GM12878 (cell line): ENCODE measurements at regions not wholly inside any gene's neighbourhood (a gene's known extent, or its start where the extent isn't known, plus 50 kb on each side); places are given as distances from the start of the nearest gene placed in this dataset.

Source experiments
- ATAC-seq: fragments of 200-7000 bp; cut with Tn5 transposase; 3 replicates; pipeline ENCODE4 v1.9.1; 2020; ENCODE audit warnings: mild to moderate bottlenecking, moderate library complexity
- BruUV-seq: library from RNA; stranded (reverse); fragments of 400-500 nt; replicated peaks from 2 replicates; lab custom pipeline; 2021; lab: Mats Ljungman, UMichigan
- CTCF ChIA-PET: fragments of 300-600 bp; sonication (Branson Sonifier 250); formaldehyde crosslinking; extraction: SDS; loops from one replicate; lab custom pipeline; 2021; ENCODE audit warnings: inconsistent platforms; lab: Yijun Ruan, JAX
- POLR2A ChIA-PET: fragments of 350-600 bp; formaldehyde crosslinking; extraction: SDS; loops from one replicate; lab custom pipeline; 2021; ENCODE audit warnings: inconsistent platforms; lab: Charles Lee
- RAD21 ChIA-PET: fragments of 300-600 bp; sonication (Branson Sonifier 250); formaldehyde crosslinking; loops from one replicate; lab custom pipeline; 2023; ENCODE audit warnings: antibody characterized with exemption; ENCODE audit not compliant: unreplicated experiment; lab: Charles Lee
- SMC1A ChIA-PET: fragments of 300-600 bp; sonication (Branson Sonifier 250); formaldehyde crosslinking; loops from one replicate; lab custom pipeline; 2023; ENCODE audit not compliant: unreplicated experiment, uncharacterized antibody; lab: Charles Lee
- DNase-seq: peaks from one replicate; pipeline ENCODE4 v3.0.0-alpha.2; 2011; ENCODE audit warnings: low read depth, low spot score
- FAIRE-seq: peaks from 3 replicates; lab custom pipeline; 2011; peaks lifted over from hg19 to GRCh38; lab: Jason Lieb, UNC
- H2AFZ ChIP-seq: 2 replicates; pipeline ENCODE4 v1.6.0; 2011; ENCODE audit warnings: low read depth, low read length, control low read depth; ENCODE audit not compliant: control insufficient read depth
- H3K27ac ChIP-seq: 2 replicates; pipeline ENCODE4 v1.5.1; 2011; ENCODE audit warnings: control low read depth; ENCODE audit not compliant: control insufficient read depth, insufficient read depth
- H3K27me3 ChIP-seq, 2 experiments: replicated peaks in 1 of 2; 2 replicates each; pipeline versions ENCODE4 v1.6.0 to v1.6.1; 2011; ENCODE audit warnings: low read length in 1 of 2; ENCODE audit not compliant: control insufficient read depth in 2 of 2, insufficient read depth in 2 of 2
- H3K36me3 ChIP-seq, 2 experiments: 2 replicates each; pipeline ENCODE4 v1.5.1; 2011; ENCODE audit warnings: low read length in 1 of 2; ENCODE audit not compliant: control insufficient read depth in 2 of 2, insufficient read depth in 2 of 2
- H3K4me1 ChIP-seq: 2 replicates; pipeline ENCODE4 v1.6.1; 2011; ENCODE audit warnings: mild to moderate bottlenecking, low read length, moderate library complexity, mixed read lengths; ENCODE audit not compliant: control insufficient read depth, insufficient read depth
- H3K4me2 ChIP-seq: 2 replicates; pipeline ENCODE4 v1.6.0; 2011; ENCODE audit warnings: control low read depth; ENCODE audit not compliant: control insufficient read depth, insufficient read depth
- H3K4me3 ChIP-seq: fragments of 200-600 bp; sonication (generic); 2 replicates; pipeline ENCODE4 v1.5.1; 2016
- H3K79me2 ChIP-seq: 2 replicates; pipeline ENCODE4 v1.6.0; 2011; ENCODE audit warnings: low read length; ENCODE audit not compliant: control insufficient read depth, insufficient read depth
- H3K9ac ChIP-seq: 2 replicates; pipeline ENCODE4 v1.8.0; 2011; ENCODE audit warnings: low read length, control low read depth, mixed read lengths; ENCODE audit not compliant: control insufficient read depth, insufficient read depth
- H3K9me3 ChIP-seq: replicated peaks from 3 replicates; pipeline ENCODE4 v1.5.1; 2011; ENCODE audit warnings: mild to moderate bottlenecking, low read length; ENCODE audit not compliant: control insufficient read depth, insufficient read depth
- H4K20me1 ChIP-seq: 2 replicates; pipeline ENCODE4 v1.6.0; 2011; ENCODE audit not compliant: control insufficient read depth, insufficient read depth
- IRF5 ChIP-seq: fragments of 450-650 bp; IDR thresholded peaks from 2 replicates; pipeline ENCODE4 v1.6.1; 2017; ENCODE audit warnings: borderline replicate concordance
- MXI1 ChIP-seq: fragments of 150-350 bp; IDR thresholded peaks from 2 replicates; pipeline ENCODE4 v1.6.1; 2011; ENCODE audit warnings: low read depth, mild to moderate bottlenecking, inconsistent platforms, low read length, improper control_type of control experiment
- NBN ChIP-seq: fragments of 450-650 bp; IDR thresholded peaks from 2 replicates; pipeline ENCODE4 v1.6.1; 2016
- PBX3 ChIP-seq: IDR thresholded peaks from 2 replicates; pipeline ENCODE4 v1.6.1; 2011; ENCODE audit warnings: mild to moderate bottlenecking, low read depth, low read length, moderate library complexity; ENCODE audit not compliant: insufficient replicate concordance
- RELB ChIP-seq: fragments of 450-650 bp; IDR thresholded peaks from 2 replicates; pipeline ENCODE4 v1.6.1; 2017; ENCODE audit warnings: low read depth, mild to moderate bottlenecking, moderate library complexity
- SRF ChIP-seq, 2 experiments: IDR thresholded peaks; 2 replicates each; pipeline ENCODE4 v1.6.1; 2011; ENCODE audit warnings: low read depth in 2 of 2, low read length in 2 of 2, mild to moderate bottlenecking in 1 of 2, moderate library complexity in 1 of 2
- WRNIP1 ChIP-seq: IDR thresholded peaks from 2 replicates; pipeline ENCODE4 v1.6.1; 2011; ENCODE audit warnings: low read depth, low read length, improper control_type of control experiment, borderline replicate concordance
- WGBS: methylation state at CpG from one replicate; pipeline ENCODE4 v1.1.6; 2016; ENCODE audit warnings: low lambda C conversion rate; ENCODE audit not compliant: insufficient replicate concordance, insufficient coverage; ENCODE audit errors: missing lambda C conversion rate; 5-methylcytosine and 5-hydroxymethylcytosine counted together
- in situ Hi-C: fragments of 300-500 bp; cut with MboI; formaldehyde crosslinking; loops from 9 replicates; pipeline ENCODE4 v1.14.3; 2018; ENCODE audit warnings: mixed read lengths
- intact Hi-C: fragments of 100-400 bp; cut with micrococcal nuclease; formaldehyde crosslinking; loops from one replicate; pipeline ENCODE4 v1.14.2; 2022; ENCODE audit not compliant: unreplicated experiment

GRCh38 chr14:38775986-38776385, 327.0 kb downstream of the SEC23A start:
- FAIRE-seq (no peak), DNase-seq (no peak)
- ChIA-PET SMC1A (no interaction called here), RAD21 (no interaction called here), CTCF (no interaction called here), POLR2A (no interaction called here)
- BruUV-seq: no TSS peak
- Histone ChIP-seq H4K20me1 (no peaks in the 10 kb centered on the region; the same call in 1 of the 2 replicates), H3K27ac (no peak overlapping the region), H3K4me3 (no peak overlapping the region)
- intact Hi-C loops: no loop called here
- TF ChIP-seq MXI1 (no peak), PBX3 (no peak)
- TF ChIP-seq, all 136 proteins: peak for 0
- in situ Hi-C loops: no loop called here
- no peaks in the 10 kb centered on the region for H3K9me3 ChIP-seq
- WGBS: 29% methylated on average over 1 of the region's 1 CpG
- no peaks in the 10 kb centered on the region for H3K79me2 ChIP-seq
- H3K4me1 ChIP-seq: no peaks in the 10 kb centered on the region
- no peak overlapping the region for H3K4me2 ChIP-seq
- H3K9ac ChIP-seq: no peak overlapping the region
- H2AFZ ChIP-seq: no peak overlapping the region
- H3K27me3 ChIP-seq: no peaks in the 10 kb centered on the region
- no peaks in the 10 kb centered on the region for H3K36me3 ChIP-seq
- ATAC-seq: no peak

- DNase-seq (no peak), FAIRE-seq (no peak), ATAC-seq (no peak)
- intact Hi-C loops (no loop called here), in situ Hi-C loops (no loop called here)
- Histone ChIP-seq H3K9me3 (no peaks in the 10 kb centered on the region), H3K4me1 (no peaks in the 10 kb centered on the region), H3K27ac (no peak overlapping the region), H2AFZ (no peak overlapping the region), H4K20me1 (no peaks in the 10 kb centered on the region; the same call in 1 of the 2 replicates), H3K79me2 (no peaks in the 10 kb centered on the region), H3K27me3 (no peaks in the 10 kb centered on the region), H3K4me2 (no peak overlapping the region), H3K9ac (no peak overlapping the region), H3K36me3 (no peaks in the 10 kb centered on the region), H3K4me3 (no peak overlapping the region)
- ChIA-PET POLR2A (no interaction called here), CTCF (no interaction called here), SMC1A (no interaction called here), RAD21 (no interaction called here)
- TF ChIP-seq SRF (IDR thresholded peaks at IDR 0.05; ENCODE audit: low read depth in 2 of 2, low read length in 2 of 2): no peak
- TF ChIP-seq RELB: no peak
- TF ChIP-seq IRF5: no peak
- no peak for TF ChIP-seq NBN
- no peak for TF ChIP-seq WRNIP1
- BruUV-seq: no TSS peak
These were observed 328.9 kb downstream of the SEC23A start for GRCh38 chr14:38774162-38774561.
